ENCODE measurements at regions not wholly inside any gene's neighbourhood (a gene's known extent, or its start where the extent isn't known, plus 50 kb on each side); places are given as distances from the start of the nearest gene placed in this dataset.
"Not testable (repeated sequence)": the region's sequence is repeated elsewhere in the genome, so short reads cannot be mapped to it uniquely, and the experiment has no call there.

DNA sequence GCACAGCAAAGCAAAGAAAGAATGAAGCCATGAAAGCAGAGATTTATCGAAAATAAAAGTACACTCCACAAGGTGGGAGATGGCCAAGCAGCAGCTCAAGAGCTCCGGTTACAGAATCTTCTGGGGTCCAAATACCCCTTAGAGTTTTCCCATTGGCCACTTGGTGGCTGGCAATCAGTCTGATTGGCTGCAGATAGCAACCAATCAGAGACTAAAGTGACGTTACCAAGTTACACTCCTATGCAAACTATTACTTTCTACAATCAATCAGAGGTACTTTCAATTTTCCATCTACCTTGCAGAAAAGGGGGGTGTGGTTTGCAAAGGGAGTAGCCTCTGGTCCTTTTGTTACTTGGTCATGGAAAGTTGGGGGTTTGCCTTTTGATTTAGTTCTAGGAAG is 58.0 kb upstream of the AUTS2 start:
- ATAC-seq (no peak), DNase-seq (no peak)
- no peak for TF ChIP-seq POLR2A (IDR thresholded peaks at IDR 0.05)
- TF ChIP-seq CTCF (IDR thresholded peaks at IDR 0.05) = no peak
- Histone ChIP-seq H3K36me3 (no peaks in the 10 kb centered on the region), H3K27ac (no peak overlapping the region), H3K27me3 (peaks cover 0 to 4% (median 0%) of the 10 kb centered on the region in 9 donors), H3K9me3 (peaks cover 0 to 11% (median 0%) of the 10 kb centered on the region in 12 donors), H3K4me1 (no peaks in the 10 kb centered on the region), H3K4me3 (no peak overlapping the region)
- WGBS, 4 donors = 88 to 93% (median 92%) methylated on average over 3 of the region's 3 CpGs
- intact Hi-C loops (cut with DNase I) = no loop called here

- ATAC-seq; H3K27ac ChIP-seq; H3K36me3 ChIP-seq; H3K27me3 ChIP-seq; DNase-seq; intact Hi-C loops (cut with DNase I); H3K4me1 ChIP-seq; H3K4me3 ChIP-seq: not testable (repeated sequence)
- peaks cover 0 to 11% (median 0%) of the 10 kb centered on the region in 12 donors for H3K9me3 ChIP-seq
- WGBS, 4 donors = 84 to 94% (median 91%) methylated on average over 6 of the region's 6 CpGs
Observed at GRCh38 chr7:69541779-69542432, 56.4 kb upstream of the AUTS2 start.

- intact Hi-C loops (cut with DNase I) = no loop called here
- Histone ChIP-seq H3K36me3 (no peaks in the 10 kb centered on the region), H3K27me3 (no peaks in the 10 kb centered on the region), H3K9me3 (peaks cover 0 to 11% (median 0%) of the 10 kb centered on the region in 12 donors), H3K4me3 (no peak overlapping the region), H3K27ac (no peak overlapping the region), H3K4me1 (no peaks in the 10 kb centered on the region)
- no peak for ATAC-seq
- DNase-seq = no peak
- TF ChIP-seq POLR2A (IDR thresholded peaks at IDR 0.05) (no peak), CTCF (IDR thresholded peaks at IDR 0.05) (no peak)
- WGBS, 4 donors = 80 to 87% (median 85%) methylated on average over 1 of the region's 1 CpG
Observed at GRCh38 chr7:69545175-69545574, 53.1 kb upstream of the AUTS2 start.
